ENCODE measurements at regions not wholly inside any gene's neighbourhood (a gene's known extent, or its start where the extent isn't known, plus 50 kb on each side); places are given as distances from the start of the nearest gene placed in this dataset.

GRCh38 chr2:64860276-64860885, 128.8 kb upstream of the SLC1A4 start:
- peak in 1 of 2 donors; percentile 65 for DNase-seq (ENCODE audit: low spot score in 2 of 2)
- WGBS, result 62% methylated on average over 11 of the region's 12 CpGs
- no peaks in the 10 kb centered on the region for H3K9me3 ChIP-seq
- no peaks in the 10 kb centered on the region for H3K27me3 ChIP-seq
- H3K36me3 ChIP-seq, result no peaks in the 10 kb centered on the region
- no peak for TF ChIP-seq EP300 (IDR thresholded peaks at IDR 0.05)
- no peak for TF ChIP-seq CTCF (IDR thresholded peaks at IDR 0.05)
- no peak for TF ChIP-seq POLR2AphosphoS5 (IDR thresholded peaks at IDR 0.05)
- TF ChIP-seq POLR2A (IDR thresholded peaks at IDR 0.05), result no peak
- peak overlapping the region; percentile 96 for H3K27ac ChIP-seq
- peak overlapping the region; percentile 63 for H3K4me3 ChIP-seq
- H3K4me1 ChIP-seq, result peaks cover 66% of the 10 kb centered on the region

- Histone ChIP-seq H3K4me1 (peaks cover 71% of the 10 kb centered on the region), H3K9me3 (no peaks in the 10 kb centered on the region), H3K27me3 (no peaks in the 10 kb centered on the region), H3K27ac (peak overlapping the region; percentile 96), H3K36me3 (no peaks in the 10 kb centered on the region), H3K4me3 (no peak overlapping the region)
- WGBS, result 67% methylated on average over 1 of the region's 1 CpG
- peak in 1 of 2 donors; percentile 2 for DNase-seq (ENCODE audit: low spot score in 2 of 2)
- TF ChIP-seq POLR2A (IDR thresholded peaks at IDR 0.05) (no peak), EP300 (IDR thresholded peaks at IDR 0.05) (no peak), CTCF (IDR thresholded peaks at IDR 0.05) (no peak), POLR2AphosphoS5 (IDR thresholded peaks at IDR 0.05) (no peak)
Measured at GRCh38 chr2:64860936-64861335, 128.3 kb upstream of the SLC1A4 start.

GRCh38 chr2:64861452-64862397, 127.5 kb upstream of the SLC1A4 start:
- WGBS, result 67% methylated on average over 7 of the region's 7 CpGs
- Histone ChIP-seq H3K36me3 (no peaks in the 10 kb centered on the region), H3K27me3 (no peaks in the 10 kb centered on the region), H3K4me1 (peaks cover 77% of the 10 kb centered on the region), H3K4me3 (no peak overlapping the region), H3K9me3 (no peaks in the 10 kb centered on the region), H3K27ac (peak overlapping the region; percentile 96)
- TF ChIP-seq POLR2A (IDR thresholded peaks at IDR 0.05) (no peak), CTCF (IDR thresholded peaks at IDR 0.05) (no peak), POLR2AphosphoS5 (IDR thresholded peaks at IDR 0.05) (no peak), EP300 (IDR thresholded peaks at IDR 0.05) (no peak)
- peak in 1 of 2 donors; percentile 41 for DNase-seq (ENCODE audit: low spot score in 2 of 2)

- TF ChIP-seq CTCF (IDR thresholded peaks at IDR 0.05), result no peak
- TF ChIP-seq EP300 (IDR thresholded peaks at IDR 0.05), result no peak
- TF ChIP-seq POLR2AphosphoS5 (IDR thresholded peaks at IDR 0.05), result no peak
- TF ChIP-seq POLR2A (IDR thresholded peaks at IDR 0.05), result no peak
- no peaks in the 10 kb centered on the region for H3K27me3 ChIP-seq
- no peak overlapping the region for H3K4me3 ChIP-seq
- H3K27ac ChIP-seq, result no peak overlapping the region
- WGBS, result 36% methylated on average over 1 of the region's 1 CpG
- H3K9me3 ChIP-seq, result no peaks in the 10 kb centered on the region
- no peaks in the 10 kb centered on the region for H3K36me3 ChIP-seq
- peaks cover 74% of the 10 kb centered on the region for H3K4me1 ChIP-seq
- DNase-seq (ENCODE audit: low spot score in 2 of 2), result no peak
Measured at GRCh38 chr2:64862623-64863022, 126.6 kb upstream of the SLC1A4 start.
